Gastrocnemius medialis (tissue), 4 donors: ENCODE measurements at regions not wholly inside any gene's neighbourhood (a gene's known extent, or its start where the extent isn't known, plus 50 kb on each side); places are given as distances from the start of the nearest gene placed in this dataset.

Experiments used
- POLR2A ChIP-seq, 2 donors: fragments of 450-650 bp; IDR thresholded peaks; one replicate each; pipeline ENCODE4 v1.6.1; 2017; ENCODE audit warnings: antibody characterized with exemption in 2 of 2, mild to moderate bottlenecking in 2 of 2, moderate library complexity in 2 of 2
- TF ChIP-seq, protein P1 (sequence below), 5 experiments: fragments of 450-650 bp in 3 of 5; fragments of 200-600 bp in 2 of 5; sonication (generic) in 2 of 5; IDR thresholded peaks in 4 of 5; conservative IDR thresholded peaks in 1 of 5; 1 replicate in 4 of 5; 2 replicates in 1 of 5; pipeline ENCODE4 v1.5.1; 2016 to 2019; ENCODE audit warnings: antibody characterized with exemption in 5 of 5, mild to moderate bottlenecking in 3 of 5, moderate library complexity in 3 of 5

DNA sequence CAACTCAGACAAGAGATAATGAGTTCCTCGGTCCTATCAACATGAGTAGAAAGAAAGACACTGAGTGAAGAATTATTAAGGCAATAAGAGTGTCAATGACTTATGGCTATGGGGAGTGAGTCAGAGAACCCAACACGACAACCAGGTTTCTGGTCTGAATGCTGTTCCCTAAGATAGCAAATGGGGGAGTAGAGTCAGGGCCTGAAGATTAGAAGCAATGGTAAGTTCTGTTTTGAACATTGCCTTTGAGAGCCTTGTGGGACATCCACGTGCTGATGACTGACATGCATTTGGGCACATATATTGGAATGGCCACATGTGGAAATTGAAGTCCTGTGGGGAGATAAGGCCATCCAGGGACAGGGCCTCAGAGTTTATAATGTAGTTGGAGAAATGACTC, 254.4 kb upstream of the TCF21 start:
- TF ChIP-seq, protein P1, sequence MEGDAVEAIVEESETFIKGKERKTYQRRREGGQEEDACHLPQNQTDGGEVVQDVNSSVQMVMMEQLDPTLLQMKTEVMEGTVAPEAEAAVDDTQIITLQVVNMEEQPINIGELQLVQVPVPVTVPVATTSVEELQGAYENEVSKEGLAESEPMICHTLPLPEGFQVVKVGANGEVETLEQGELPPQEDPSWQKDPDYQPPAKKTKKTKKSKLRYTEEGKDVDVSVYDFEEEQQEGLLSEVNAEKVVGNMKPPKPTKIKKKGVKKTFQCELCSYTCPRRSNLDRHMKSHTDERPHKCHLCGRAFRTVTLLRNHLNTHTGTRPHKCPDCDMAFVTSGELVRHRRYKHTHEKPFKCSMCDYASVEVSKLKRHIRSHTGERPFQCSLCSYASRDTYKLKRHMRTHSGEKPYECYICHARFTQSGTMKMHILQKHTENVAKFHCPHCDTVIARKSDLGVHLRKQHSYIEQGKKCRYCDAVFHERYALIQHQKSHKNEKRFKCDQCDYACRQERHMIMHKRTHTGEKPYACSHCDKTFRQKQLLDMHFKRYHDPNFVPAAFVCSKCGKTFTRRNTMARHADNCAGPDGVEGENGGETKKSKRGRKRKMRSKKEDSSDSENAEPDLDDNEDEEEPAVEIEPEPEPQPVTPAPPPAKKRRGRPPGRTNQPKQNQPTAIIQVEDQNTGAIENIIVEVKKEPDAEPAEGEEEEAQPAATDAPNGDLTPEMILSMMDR (IDR thresholded peaks at IDR 0.05 in 4 of 5, conservative IDR thresholded peaks at IDR 0.05 in 1 of 5) = no peak
- no peak for TF ChIP-seq POLR2A (IDR thresholded peaks at IDR 0.05)
